WTC11 (cell line): ENCODE measurements at regions not wholly inside any gene's neighbourhood (a gene's known extent, or its start where the extent isn't known, plus 50 kb on each side); places are given as distances from the start of the nearest gene placed in this dataset.

Source experiments
- ATF1 ChIP-seq: sonication (generic); formaldehyde crosslinking; IDR thresholded peaks from 2 replicates; pipeline ENCODE4 v1.8.1; 2023; ENCODE audit warnings: mild to moderate bottlenecking, moderate library complexity, missing genetic modification reagents
- CTCF ChIP-seq: fragments of 200-600 bp; IDR thresholded peaks from 2 replicates; pipeline ENCODE4 v1.8.0; 2022; ENCODE audit warnings: antibody characterized with exemption
- ELF4 ChIP-seq: sonication (generic); formaldehyde crosslinking; IDR thresholded peaks from 2 replicates; pipeline ENCODE4 v1.8.1; 2022; ENCODE audit warnings: low read depth, mild to moderate bottlenecking, moderate library complexity, missing genetic modification reagents
- GABPB1 ChIP-seq: sonication (generic); formaldehyde crosslinking; IDR thresholded peaks from 2 replicates; pipeline ENCODE4 v1.8.1; 2023; ENCODE audit warnings: mild to moderate bottlenecking, missing genetic modification reagents
- HMGA2 ChIP-seq: fragments of 250-450 bp; sonication (Bioruptor Pico); IDR thresholded peaks from 2 replicates; pipeline ENCODE4 v1.4.0; 2021; ENCODE audit warnings: mild to moderate bottlenecking, moderate library complexity
- NR2C2 ChIP-seq: sonication (generic); formaldehyde crosslinking; IDR thresholded peaks from 2 replicates; pipeline ENCODE4 v1.8.0; 2022; ENCODE audit warnings: mild to moderate bottlenecking, missing genetic modification reagents
- USF1 ChIP-seq: sonication (generic); formaldehyde crosslinking; IDR thresholded peaks from 2 replicates; pipeline ENCODE4 v1.8.0; 2022; ENCODE audit warnings: mild to moderate bottlenecking, missing genetic modification reagents
- ZNF317 ChIP-seq: sonication (generic); formaldehyde crosslinking; IDR thresholded peaks from 2 replicates; pipeline ENCODE4 v1.8.1; 2023; ENCODE audit warnings: low read depth, mild to moderate bottlenecking, moderate library complexity, missing genetic modification reagents, borderline replicate concordance
- TF ChIP-seq, protein P1 (sequence below): sonication (generic); formaldehyde crosslinking; IDR thresholded peaks from 2 replicates; pipeline ENCODE4 v1.8.1; 2022; ENCODE audit warnings: missing genetic modification reagents, borderline replicate concordance

- TF ChIP-seq CTCF, result no peak
- TF ChIP-seq ELF4 (CRISPR knock-in tag), result no peak
- TF ChIP-seq USF1, result no peak
- TF ChIP-seq ZNF317 (CRISPR knock-in tag), result no peak
- TF ChIP-seq, protein P1, sequence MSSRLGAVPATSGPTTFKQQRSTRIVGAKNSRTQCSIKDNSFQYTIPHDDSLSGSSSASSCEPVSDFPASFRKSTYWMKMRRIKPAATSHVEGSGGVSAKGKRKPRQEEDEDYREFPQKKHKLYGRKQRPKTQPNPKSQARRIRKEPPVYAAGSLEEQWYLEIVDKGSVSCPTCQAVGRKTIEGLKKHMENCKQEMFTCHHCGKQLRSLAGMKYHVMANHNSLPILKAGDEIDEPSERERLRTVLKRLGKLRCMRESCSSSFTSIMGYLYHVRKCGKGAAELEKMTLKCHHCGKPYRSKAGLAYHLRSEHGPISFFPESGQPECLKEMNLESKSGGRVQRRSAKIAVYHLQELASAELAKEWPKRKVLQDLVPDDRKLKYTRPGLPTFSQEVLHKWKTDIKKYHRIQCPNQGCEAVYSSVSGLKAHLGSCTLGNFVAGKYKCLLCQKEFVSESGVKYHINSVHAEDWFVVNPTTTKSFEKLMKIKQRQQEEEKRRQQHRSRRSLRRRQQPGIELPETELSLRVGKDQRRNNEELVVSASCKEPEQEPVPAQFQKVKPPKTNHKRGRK, result no peak
- no peak for TF ChIP-seq ATF1 (CRISPR knock-in tag)
- TF ChIP-seq HMGA2, result no peak
- no peak for TF ChIP-seq NR2C2 (CRISPR knock-in tag)
- no peak for TF ChIP-seq GABPB1 (CRISPR knock-in tag)
Measured at GRCh38 chr2:120523766-120524165, 177.8 kb downstream of the INHBB start.
